ENCODE measurements at regions not wholly inside any gene's neighbourhood (a gene's known extent, or its start where the extent isn't known, plus 50 kb on each side); places are given as distances from the start of the nearest gene placed in this dataset.

GRCh38 chr5:8291641-8292040 is 422.7 kb downstream of the MTRR start:
- H3K4me1 Mint-ChIP-seq = no peaks in the 10 kb centered on the region
- no peaks in the 10 kb centered on the region for H3K27me3 Mint-ChIP-seq
- H3K9me3 Mint-ChIP-seq = peaks cover 0 to 8% of the 10 kb centered on the region in 2 donors
- no peak overlapping the region for H3K27ac Mint-ChIP-seq
- H3K4me3 Mint-ChIP-seq = no peak overlapping the region
- ATAC-seq (no peak), DNase-seq (no peak)

DNA sequence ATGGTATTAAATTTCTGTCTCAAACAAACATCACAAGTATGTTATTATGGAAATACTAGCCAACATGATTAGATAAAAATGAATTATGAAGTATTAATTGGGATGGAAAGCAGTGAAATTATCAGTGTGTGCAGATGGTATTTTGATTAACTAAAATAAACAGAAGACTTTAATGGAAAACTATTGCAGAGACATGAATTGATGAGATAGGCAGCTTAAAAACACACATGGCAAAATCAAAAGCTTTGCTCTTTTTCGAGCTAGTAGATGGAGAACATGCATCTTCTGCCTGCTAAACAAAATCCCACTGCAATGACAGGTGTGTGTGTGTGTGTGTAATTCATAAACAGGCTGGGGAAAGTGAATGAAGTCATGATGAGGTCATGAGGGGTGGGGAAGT is 426.2 kb downstream of the MTRR start:
- peaks cover 0 to 8% of the 10 kb centered on the region in 2 donors for H3K9me3 Mint-ChIP-seq
- no peak overlapping the region for H3K27ac Mint-ChIP-seq
- H3K4me1 Mint-ChIP-seq = no peaks in the 10 kb centered on the region
- no peaks in the 10 kb centered on the region for H3K27me3 Mint-ChIP-seq
- ATAC-seq (no peak), DNase-seq (no peak)
- no peak overlapping the region for H3K4me3 Mint-ChIP-seq

DNA sequence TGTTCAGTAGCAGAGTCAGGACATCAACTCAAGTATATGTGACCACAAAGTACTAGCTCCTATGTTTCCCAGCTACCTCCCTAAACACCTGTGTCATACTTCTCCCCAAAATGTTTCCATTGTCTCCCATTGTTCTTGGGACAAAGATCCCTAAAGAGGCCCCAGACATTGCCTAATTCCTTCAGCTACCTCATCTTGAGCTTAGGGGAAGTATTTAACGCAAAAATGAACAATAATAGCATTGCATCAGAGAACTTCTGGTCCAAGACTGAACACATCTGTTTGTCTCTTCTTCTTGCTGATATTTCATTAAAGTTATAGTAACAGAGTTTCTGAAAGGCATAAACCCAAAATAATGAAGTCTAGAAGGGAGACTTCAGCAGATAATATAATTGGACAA is 430.8 kb downstream of the MTRR start:
- Mint-ChIP-seq H3K4me3 (no peak overlapping the region), H3K27me3 (no peaks in the 10 kb centered on the region), H3K27ac (peak overlapping the region in 1 of 2 donors; percentile 52), H3K9me3 (peaks cover 6 to 14% of the 10 kb centered on the region in 2 donors), H3K4me1 (no peaks in the 10 kb centered on the region)
- no peak for ATAC-seq
- DNase-seq = no peak

DNA sequence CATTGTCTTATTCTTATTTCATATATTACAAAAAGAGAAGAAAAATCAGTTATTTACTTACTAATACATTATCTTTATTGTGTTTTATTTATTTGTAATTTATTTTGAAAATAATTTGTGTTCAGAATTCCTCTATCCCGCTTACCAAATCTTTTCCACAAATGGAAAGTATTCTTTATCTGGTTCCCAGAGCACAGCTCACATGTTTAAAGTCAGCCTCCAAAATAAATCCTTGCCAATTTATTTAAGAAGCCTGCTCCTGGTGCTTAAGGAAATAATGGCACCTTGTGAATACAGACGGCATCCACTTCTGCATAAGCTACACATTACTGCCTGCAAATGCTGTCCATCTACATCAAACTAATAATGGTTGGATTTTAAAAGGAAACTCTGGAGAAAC is 435.4 kb downstream of the MTRR start:
- Mint-ChIP-seq H3K4me3 (no peak overlapping the region), H3K4me1 (no peaks in the 10 kb centered on the region), H3K27ac (no peak overlapping the region), H3K27me3 (no peaks in the 10 kb centered on the region), H3K9me3 (peaks cover 18 to 37% of the 10 kb centered on the region in 2 donors)
- no peak for ATAC-seq
- no peak for DNase-seq

- Mint-ChIP-seq H3K4me3 (no peak overlapping the region), H3K27me3 (no peaks in the 10 kb centered on the region), H3K27ac (no peak overlapping the region), H3K4me1 (no peaks in the 10 kb centered on the region), H3K9me3 (peaks cover 26 to 56% of the 10 kb centered on the region in 2 donors)
- ATAC-seq (no peak), DNase-seq (no peak)
Measured at GRCh38 chr5:8306288-8306896, 437.4 kb downstream of the MTRR start.

GRCh38 chr5:8314965-8315364 is 446.0 kb downstream of the MTRR start:
- DNase-seq (no peak), ATAC-seq (no peak)
- no peaks in the 10 kb centered on the region for H3K4me1 Mint-ChIP-seq
- H3K4me3 Mint-ChIP-seq = no peak overlapping the region
- peaks cover 8 to 46% of the 10 kb centered on the region in 2 donors for H3K9me3 Mint-ChIP-seq
- no peaks in the 10 kb centered on the region for H3K27me3 Mint-ChIP-seq
- no peak overlapping the region for H3K27ac Mint-ChIP-seq

DNA sequence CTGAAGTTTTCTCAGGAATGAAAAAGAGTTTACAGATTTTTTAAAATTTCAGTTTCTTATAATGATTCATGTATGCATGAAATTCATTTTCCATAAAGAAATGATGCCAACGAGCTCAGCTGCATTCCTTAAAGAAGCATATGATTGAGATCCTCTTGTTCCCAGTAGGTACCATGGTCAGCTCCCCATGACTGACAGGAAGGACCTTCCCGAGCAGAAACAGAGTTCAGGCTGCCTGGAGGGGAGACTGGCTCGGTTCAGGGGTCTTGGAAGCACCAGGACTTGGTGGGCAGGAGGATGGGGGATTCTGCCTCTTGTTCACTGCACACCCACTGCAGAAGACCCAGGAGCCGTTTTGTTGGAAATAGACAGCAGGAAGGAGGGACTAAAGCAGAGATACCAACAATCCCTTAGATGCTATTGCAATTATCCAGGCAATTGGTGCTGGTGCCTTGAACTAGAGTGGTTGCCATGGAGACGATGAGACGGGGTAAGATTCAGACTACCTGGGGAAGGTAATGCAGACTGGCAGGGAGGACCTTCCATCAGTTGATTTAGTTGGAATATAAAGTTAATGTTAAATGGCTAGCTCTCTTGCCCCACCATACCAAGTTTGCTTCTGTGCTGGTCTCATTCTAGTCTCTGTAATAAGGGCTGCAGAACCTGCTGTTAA is 447.8 kb downstream of the MTRR start:
- Mint-ChIP-seq H3K4me3 (no peak overlapping the region), H3K9me3 (peaks cover 0 to 33% of the 10 kb centered on the region in 2 donors), H3K4me1 (no peaks in the 10 kb centered on the region), H3K27ac (no peak overlapping the region), H3K27me3 (no peaks in the 10 kb centered on the region)
- no peak for ATAC-seq
- DNase-seq = no peak

- H3K4me1 Mint-ChIP-seq = no peaks in the 10 kb centered on the region
- ATAC-seq (no peak), DNase-seq (no peak)
- no peaks in the 10 kb centered on the region for H3K27me3 Mint-ChIP-seq
- peaks cover 0 to 33% of the 10 kb centered on the region in 2 donors for H3K9me3 Mint-ChIP-seq
- no peak overlapping the region for H3K27ac Mint-ChIP-seq
- no peak overlapping the region for H3K4me3 Mint-ChIP-seq
Measured at GRCh38 chr5:8317335-8317734, 448.4 kb downstream of the MTRR start.

GRCh38 chr5:8320244-8320643 is 451.3 kb downstream of the MTRR start:
- Mint-ChIP-seq H3K4me1 (no peaks in the 10 kb centered on the region), H3K27me3 (no peaks in the 10 kb centered on the region), H3K4me3 (no peak overlapping the region), H3K9me3 (peaks cover 0 to 28% of the 10 kb centered on the region in 2 donors), H3K27ac (no peak overlapping the region)
- ATAC-seq (no peak), DNase-seq (no peak)

- Mint-ChIP-seq H3K9me3 (peaks cover 0 to 19% of the 10 kb centered on the region in 2 donors), H3K4me3 (no peak overlapping the region), H3K27me3 (no peaks in the 10 kb centered on the region), H3K4me1 (no peaks in the 10 kb centered on the region), H3K27ac (no peak overlapping the region)
- no peak for ATAC-seq
- no peak for DNase-seq
Measured at GRCh38 chr5:8321272-8321671, 452.3 kb downstream of the MTRR start.

DNA sequence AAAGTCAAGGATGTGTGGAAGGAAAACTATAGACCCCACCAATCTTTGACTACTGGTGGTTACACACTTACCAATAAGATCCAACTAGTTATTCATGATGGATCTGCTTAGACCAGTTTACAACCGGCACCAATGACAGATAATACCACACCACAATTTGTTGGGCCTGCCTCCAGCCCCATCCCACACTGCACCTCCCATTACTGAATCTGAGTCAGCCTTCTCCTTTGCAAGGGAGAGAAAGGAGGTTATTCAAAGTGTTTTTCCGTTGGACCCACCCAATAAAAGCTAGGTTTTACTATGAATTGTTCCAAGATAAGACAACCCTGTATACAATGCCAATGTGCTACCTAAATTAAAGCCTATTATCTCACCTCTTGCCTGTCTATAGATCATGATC is 453.5 kb downstream of the MTRR start:
- Mint-ChIP-seq H3K27ac (no peak overlapping the region), H3K4me3 (no peak overlapping the region), H3K4me1 (no peaks in the 10 kb centered on the region), H3K9me3 (peaks cover 0 to 13% of the 10 kb centered on the region in 2 donors), H3K27me3 (no peaks in the 10 kb centered on the region)
- no peak for ATAC-seq
- no peak for DNase-seq

DNA sequence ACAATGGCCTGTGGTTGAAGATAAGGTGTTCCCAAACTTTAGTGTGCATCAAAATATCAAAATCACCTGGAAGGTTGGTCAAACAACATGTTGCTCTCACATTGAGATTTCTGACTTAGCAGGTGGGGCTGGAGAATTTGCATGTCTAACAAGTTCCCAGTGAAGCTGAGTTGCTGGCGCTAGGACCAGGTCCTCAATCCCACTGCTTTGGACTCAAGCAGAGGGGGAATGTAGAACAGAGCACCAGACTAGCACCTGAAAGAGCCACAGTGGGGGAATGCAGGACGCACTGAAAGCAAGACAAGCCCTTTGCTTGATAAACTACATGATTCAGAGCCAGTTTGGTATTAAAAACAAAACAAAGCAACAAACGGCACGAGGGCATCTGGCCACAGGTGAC is 458.1 kb downstream of the MTRR start:
- no peaks in the 10 kb centered on the region for H3K9me3 Mint-ChIP-seq
- no peak overlapping the region for H3K4me3 Mint-ChIP-seq
- DNase-seq (no peak), ATAC-seq (no peak)
- no peak overlapping the region for H3K27ac Mint-ChIP-seq
- no peaks in the 10 kb centered on the region for H3K27me3 Mint-ChIP-seq
- no peaks in the 10 kb centered on the region for H3K4me1 Mint-ChIP-seq

DNA sequence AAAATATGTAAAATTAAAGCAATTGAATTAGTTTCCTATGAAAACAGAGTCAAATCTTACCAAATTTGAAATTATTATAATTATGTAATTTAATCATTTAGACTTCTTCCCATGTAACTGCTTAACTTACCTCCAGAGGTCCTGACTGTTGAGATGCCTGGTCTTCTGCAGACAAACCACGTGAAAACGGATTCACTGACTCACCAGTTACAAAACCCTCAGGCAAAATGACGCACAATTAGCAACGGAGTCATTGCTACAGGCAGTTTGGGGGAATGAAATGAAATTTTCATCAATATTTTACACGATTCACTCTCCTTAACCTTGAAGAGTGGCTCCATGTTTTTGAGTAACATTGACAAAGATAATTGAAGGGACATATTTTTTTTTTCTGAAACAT is 460.8 kb downstream of the MTRR start:
- no peak overlapping the region for H3K27ac Mint-ChIP-seq
- H3K4me3 Mint-ChIP-seq = no peak overlapping the region
- ATAC-seq = no peak
- no peaks in the 10 kb centered on the region for H3K9me3 Mint-ChIP-seq
- no peak for DNase-seq
- H3K4me1 Mint-ChIP-seq = no peaks in the 10 kb centered on the region
- H3K27me3 Mint-ChIP-seq = no peaks in the 10 kb centered on the region

- no peak for ATAC-seq
- Mint-ChIP-seq H3K27ac (no peak overlapping the region), H3K4me1 (no peaks in the 10 kb centered on the region), H3K27me3 (no peaks in the 10 kb centered on the region), H3K4me3 (no peak overlapping the region), H3K9me3 (no peaks in the 10 kb centered on the region)
- no peak for DNase-seq
Measured at GRCh38 chr5:8332666-8333445, 463.9 kb downstream of the MTRR start.

GRCh38 chr5:8333485-8333884 is 464.5 kb downstream of the MTRR start:
- no peaks in the 10 kb centered on the region for H3K4me1 Mint-ChIP-seq
- H3K9me3 Mint-ChIP-seq = no peaks in the 10 kb centered on the region
- no peak overlapping the region for H3K27ac Mint-ChIP-seq
- no peaks in the 10 kb centered on the region for H3K27me3 Mint-ChIP-seq
- DNase-seq (no peak), ATAC-seq (no peak)
- no peak overlapping the region for H3K4me3 Mint-ChIP-seq

GRCh38 chr5:8333977-8334376 is 465.0 kb downstream of the MTRR start:
- ATAC-seq (no peak), DNase-seq (no peak)
- H3K4me1 Mint-ChIP-seq = no peaks in the 10 kb centered on the region
- no peak overlapping the region for H3K4me3 Mint-ChIP-seq
- H3K27ac Mint-ChIP-seq = no peak overlapping the region
- H3K9me3 Mint-ChIP-seq = no peaks in the 10 kb centered on the region
- no peaks in the 10 kb centered on the region for H3K27me3 Mint-ChIP-seq

All from stimulated activated naive CD8-positive, alpha-beta T cell treated with anti-CD3 and anti-CD28 coated beads, Interleukin-15, amount 100 ng/mL, for 72 hours (primary cell).